GM23338 (cell line): ENCODE measurements at regions not wholly inside any gene's neighbourhood (a gene's known extent, or its start where the extent isn't known, plus 50 kb on each side); places are given as distances from the start of the nearest gene placed in this dataset.

Experiments
- ATAC-seq: fragments of 200-7000 bp; cut with Tn5 transposase; 3 replicates; pipeline ENCODE4 v1.9.1; 2020
- DNase-seq: peaks from one replicate; pipeline ENCODE4 v3.0.0-alpha.2; 2015; ENCODE audit warnings: low spot score
- H2AFZ ChIP-seq: fragments of 200-600 bp; sonication (generic); 2 replicates; pipeline ENCODE4 v1.8.0; 2016; ENCODE audit warnings: antibody characterized with exemption, mild to moderate bottlenecking, moderate library complexity
- H3F3A ChIP-seq: fragments of 200-600 bp; sonication (generic); replicated peaks from 2 replicates; pipeline ENCODE4 v1.8.0; 2017; ENCODE audit warnings: antibody characterized with exemption, mixed run types, low read depth
- H3K27ac ChIP-seq: fragments of 200-600 bp; sonication (generic); 2 replicates; pipeline ENCODE4 v1.6.1; 2016; ENCODE audit warnings: low read depth
- H3K27me3 ChIP-seq: fragments of 200-600 bp; sonication (generic); 2 replicates; pipeline ENCODE4 v1.8.0; 2016; ENCODE audit warnings: mild to moderate bottlenecking, mixed run types, moderate library complexity; ENCODE audit not compliant: insufficient read depth
- H3K36me3 ChIP-seq: fragments of 200-600 bp; sonication (generic); 2 replicates; pipeline ENCODE4 v1.8.0; 2016; ENCODE audit warnings: mild to moderate bottlenecking; ENCODE audit not compliant: insufficient read depth
- H3K4me1 ChIP-seq: fragments of 200-600 bp; sonication (generic); 2 replicates; pipeline ENCODE4 v1.8.0; 2016; ENCODE audit warnings: mild to moderate bottlenecking, moderate library complexity; ENCODE audit not compliant: insufficient read depth
- H3K4me2 ChIP-seq: fragments of 200-600 bp; sonication (generic); 2 replicates; pipeline ENCODE4 v1.7.1; 2017; ENCODE audit warnings: mixed run types
- H3K4me3 ChIP-seq: fragments of 200-600 bp; sonication (generic); 2 replicates; pipeline ENCODE4 v1.6.1; 2016; ENCODE audit warnings: mixed run types
- H3K79me2 ChIP-seq: fragments of 200-600 bp; sonication (generic); replicated peaks from 2 replicates; pipeline ENCODE4 v1.8.0; 2017; ENCODE audit warnings: mild to moderate bottlenecking; ENCODE audit not compliant: insufficient read depth
- H3K9me2 ChIP-seq: fragments of 200-600 bp; sonication (generic); 2 replicates; pipeline ENCODE4 v1.8.0; 2017; ENCODE audit not compliant: insufficient read depth
- H4K20me1 ChIP-seq: fragments of 200-600 bp; sonication (generic); replicated peaks from 2 replicates; pipeline ENCODE4 v1.8.0; 2017; ENCODE audit warnings: mild to moderate bottlenecking; ENCODE audit not compliant: insufficient read depth
- H3K27ac Mint-ChIP-seq: 2 replicates; pipeline ENCODE4 v1.8.0; 2020; ENCODE audit warnings: inconsistent platforms, mild to moderate bottlenecking, moderate library complexity, mixed read lengths
- H3K27me3 Mint-ChIP-seq: 3 replicates; pipeline ENCODE4 v1.8.0; 2022; ENCODE audit warnings: low read depth, mild to moderate bottlenecking, moderate library complexity, mixed read lengths, inconsistent platforms; ENCODE audit not compliant: insufficient read depth, poor library complexity
- H3K36me3 Mint-ChIP-seq: 3 replicates; pipeline ENCODE4 v1.8.0; 2021; ENCODE audit warnings: low read depth, mild to moderate bottlenecking, inconsistent platforms, moderate library complexity, mixed read lengths
- H3K4me1 Mint-ChIP-seq: 3 replicates; pipeline ENCODE4 v1.8.0; 2020; ENCODE audit warnings: mild to moderate bottlenecking, inconsistent platforms, mixed read lengths
- H3K4me3 Mint-ChIP-seq: 3 replicates; pipeline ENCODE4 v1.8.0; 2021; ENCODE audit warnings: moderate library complexity, mild to moderate bottlenecking, inconsistent platforms, mixed read lengths
- H3K9me3 Mint-ChIP-seq: 3 replicates; pipeline ENCODE4 v1.8.0; 2020; ENCODE audit warnings: moderate library complexity, mild to moderate bottlenecking, inconsistent platforms, mixed read lengths
- CREB1 ChIP-seq: fragments of 250-450 bp; sonication (Bioruptor Pico); IDR thresholded peaks from 2 replicates; pipeline ENCODE4 v1.5.0; 2020; ENCODE audit warnings: low read depth, mild to moderate bottlenecking, moderate library complexity
- EZH2 ChIP-seq: fragments of 200-600 bp; sonication (generic); IDR thresholded peaks from one replicate; pipeline ENCODE4 v1.8.0; 2017; ENCODE audit warnings: antibody characterized with exemption, mild to moderate bottlenecking, low read depth; ENCODE audit not compliant: unreplicated experiment
- EZH2phosphoT487 ChIP-seq: fragments of 200-600 bp; sonication (generic); IDR thresholded peaks from one replicate; pipeline ENCODE4 v1.8.1; 2018; ENCODE audit warnings: antibody characterized with exemption; ENCODE audit not compliant: unreplicated experiment
- ZNF114 ChIP-seq: fragments of 250-450 bp; sonication (Bioruptor Pico); IDR thresholded peaks from 2 replicates; pipeline ENCODE4 v1.5.0; 2020; ENCODE audit warnings: mild to moderate bottlenecking, moderate library complexity
- TF ChIP-seq, protein P1 (sequence below), 2 experiments: fragments of 200-600 bp in 1 of 2; sonication (generic) in 1 of 2; conservative IDR thresholded peaks; 2 replicates each; pipeline versions ENCODE4 v1.5.1 to v1.6.1; 2016 to 2017; ENCODE audit warnings: antibody characterized with exemption in 2 of 2, low read depth in 2 of 2, mild to moderate bottlenecking in 2 of 2, moderate library complexity in 1 of 2
- TF ChIP-seq, protein P2 (sequence below): IDR thresholded peaks from 2 replicates; pipeline ENCODE4 v1.6.1; 2016; ENCODE audit warnings: antibody characterized with exemption

DNA sequence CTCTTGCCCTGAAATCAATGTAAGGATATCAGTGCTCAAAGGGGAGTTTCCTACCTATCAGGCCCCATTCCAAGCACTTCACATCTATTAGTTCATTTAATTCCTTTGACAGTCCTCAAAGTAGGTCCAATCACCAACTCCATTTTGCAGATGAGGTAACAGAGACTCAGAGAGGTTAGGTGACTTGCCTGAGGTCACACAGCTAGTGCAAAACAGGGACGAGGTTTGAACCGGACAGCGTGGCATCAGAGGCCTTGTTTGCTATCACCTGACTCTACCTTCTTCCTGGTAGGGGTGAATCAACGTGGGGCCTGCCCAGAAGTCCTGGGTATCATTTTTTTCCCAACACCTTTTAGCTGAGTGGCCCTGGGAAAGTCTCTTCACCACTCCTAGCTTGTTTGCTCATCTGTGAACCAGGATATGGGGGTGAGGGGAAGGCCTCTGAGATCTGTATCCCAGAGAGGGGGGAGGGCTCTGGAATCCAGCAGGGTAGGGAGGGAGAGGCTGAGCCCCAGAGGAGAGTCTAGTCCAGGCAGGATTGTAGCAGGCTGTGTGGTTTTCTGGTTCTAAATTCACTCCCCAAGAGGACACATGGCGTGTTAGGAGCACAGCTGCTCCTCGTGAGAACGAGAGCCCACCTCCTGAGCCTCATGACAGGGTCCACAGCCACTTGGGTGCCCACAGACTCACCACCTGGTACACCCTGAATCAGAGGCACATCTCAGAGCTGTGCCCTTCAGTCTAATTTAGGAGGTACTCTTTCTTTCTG lies 174.7 kb downstream of the MN1 start:
- DNase-seq (no peak), ATAC-seq (peak; percentile 10; the same call in 2 of the 3 replicates)
- Histone ChIP-seq H3K4me2 (no peak overlapping the region), H3K27me3 (no peaks in the 10 kb centered on the region), H3K4me1 (peaks cover 21% of the 10 kb centered on the region), H4K20me1 (no peaks in the 10 kb centered on the region), H2AFZ (peak overlapping the region; percentile 95; the same call in 1 of the 2 replicates), H3K36me3 (no peaks in the 10 kb centered on the region), H3K79me2 (no peaks in the 10 kb centered on the region), H3K27ac (no peak overlapping the region), H3K4me3 (no peak overlapping the region), H3K9me2 (no peaks in the 10 kb centered on the region), H3F3A (0 out of 2 replicates have a peak, but pooled peaks cover under 1% of the 10 kb centered on the region)
- peaks cover 32% of the 10 kb centered on the region for H3K4me1 Mint-ChIP-seq
- H3K9me3 Mint-ChIP-seq, result peaks cover 18% of the 10 kb centered on the region; the same call in 2 of the 3 replicates
- TF ChIP-seq, protein P1, sequence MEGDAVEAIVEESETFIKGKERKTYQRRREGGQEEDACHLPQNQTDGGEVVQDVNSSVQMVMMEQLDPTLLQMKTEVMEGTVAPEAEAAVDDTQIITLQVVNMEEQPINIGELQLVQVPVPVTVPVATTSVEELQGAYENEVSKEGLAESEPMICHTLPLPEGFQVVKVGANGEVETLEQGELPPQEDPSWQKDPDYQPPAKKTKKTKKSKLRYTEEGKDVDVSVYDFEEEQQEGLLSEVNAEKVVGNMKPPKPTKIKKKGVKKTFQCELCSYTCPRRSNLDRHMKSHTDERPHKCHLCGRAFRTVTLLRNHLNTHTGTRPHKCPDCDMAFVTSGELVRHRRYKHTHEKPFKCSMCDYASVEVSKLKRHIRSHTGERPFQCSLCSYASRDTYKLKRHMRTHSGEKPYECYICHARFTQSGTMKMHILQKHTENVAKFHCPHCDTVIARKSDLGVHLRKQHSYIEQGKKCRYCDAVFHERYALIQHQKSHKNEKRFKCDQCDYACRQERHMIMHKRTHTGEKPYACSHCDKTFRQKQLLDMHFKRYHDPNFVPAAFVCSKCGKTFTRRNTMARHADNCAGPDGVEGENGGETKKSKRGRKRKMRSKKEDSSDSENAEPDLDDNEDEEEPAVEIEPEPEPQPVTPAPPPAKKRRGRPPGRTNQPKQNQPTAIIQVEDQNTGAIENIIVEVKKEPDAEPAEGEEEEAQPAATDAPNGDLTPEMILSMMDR (conservative IDR thresholded peaks at IDR 0.05; ENCODE audit: low read depth in 2 of 2), result no peak
- H3K27ac Mint-ChIP-seq, result no peak overlapping the region
- peaks cover 12% of the 10 kb centered on the region for H3K36me3 Mint-ChIP-seq
- H3K27me3 Mint-ChIP-seq, result peaks cover 11% of the 10 kb centered on the region
- no peak overlapping the region for H3K4me3 Mint-ChIP-seq

DNA sequence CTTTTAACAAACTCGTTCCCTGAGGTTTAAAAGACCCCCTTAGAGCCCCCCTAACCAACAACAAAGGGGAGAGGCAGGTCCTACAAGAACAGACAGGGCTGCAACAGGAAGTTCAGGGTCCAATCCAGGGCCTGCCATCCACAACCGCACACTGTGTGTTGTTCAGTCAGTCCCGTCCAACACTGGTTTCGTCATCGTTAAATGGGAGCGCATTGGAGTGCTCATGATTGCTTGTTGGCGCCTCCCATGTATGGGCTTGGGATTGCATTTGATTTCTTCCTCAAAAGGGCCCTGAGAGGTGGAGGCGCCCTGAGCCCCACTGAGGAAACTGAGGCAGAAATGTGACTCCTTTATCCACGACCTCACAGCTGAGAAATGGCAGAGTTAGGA lies 174.1 kb downstream of the MN1 start:
- ATAC-seq (peak; percentile 10), DNase-seq (peak; percentile 67)
- 0 out of 2 replicates have a peak, but pooled peaks cover 5% of the 10 kb centered on the region for H3F3A ChIP-seq
- peaks cover 11% of the 10 kb centered on the region for H3K27me3 Mint-ChIP-seq
- H3K4me3 Mint-ChIP-seq, result no peak overlapping the region
- no peaks in the 10 kb centered on the region for H3K36me3 ChIP-seq
- peaks cover 32% of the 10 kb centered on the region for H3K4me1 Mint-ChIP-seq
- H3K36me3 Mint-ChIP-seq, result peaks cover 12% of the 10 kb centered on the region
- H3K27ac Mint-ChIP-seq, result no peak overlapping the region
- no peaks in the 10 kb centered on the region for H4K20me1 ChIP-seq
- H3K4me2 ChIP-seq, result no peak overlapping the region
- H3K27ac ChIP-seq, result no peak overlapping the region
- no peaks in the 10 kb centered on the region for H3K9me2 ChIP-seq
- peaks cover 21% of the 10 kb centered on the region for H3K4me1 ChIP-seq
- no peaks in the 10 kb centered on the region for H3K27me3 ChIP-seq
- H3K79me2 ChIP-seq, result no peaks in the 10 kb centered on the region
- peaks cover 18% of the 10 kb centered on the region; the same call in 2 of the 3 replicates for H3K9me3 Mint-ChIP-seq
- TF ChIP-seq, protein P1 (conservative IDR thresholded peaks at IDR 0.05; ENCODE audit: low read depth in 2 of 2), result peak; percentile 44 to 61
- TF ChIP-seq, protein P2, sequence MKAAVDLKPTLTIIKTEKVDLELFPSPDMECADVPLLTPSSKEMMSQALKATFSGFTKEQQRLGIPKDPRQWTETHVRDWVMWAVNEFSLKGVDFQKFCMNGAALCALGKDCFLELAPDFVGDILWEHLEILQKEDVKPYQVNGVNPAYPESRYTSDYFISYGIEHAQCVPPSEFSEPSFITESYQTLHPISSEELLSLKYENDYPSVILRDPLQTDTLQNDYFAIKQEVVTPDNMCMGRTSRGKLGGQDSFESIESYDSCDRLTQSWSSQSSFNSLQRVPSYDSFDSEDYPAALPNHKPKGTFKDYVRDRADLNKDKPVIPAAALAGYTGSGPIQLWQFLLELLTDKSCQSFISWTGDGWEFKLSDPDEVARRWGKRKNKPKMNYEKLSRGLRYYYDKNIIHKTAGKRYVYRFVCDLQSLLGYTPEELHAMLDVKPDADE, result no peak
- no peak for TF ChIP-seq EZH2phosphoT487
- no peak for TF ChIP-seq CREB1 (CRISPR knock-in tag)
- no peak for TF ChIP-seq EZH2
- no peak for TF ChIP-seq ZNF114 (CRISPR knock-in tag)
- H3K4me3 ChIP-seq, result no peak overlapping the region
- peak overlapping the region; percentile 95; the same call in 1 of the 2 replicates for H2AFZ ChIP-seq
